COLO668 (cell line): ENCODE measurements at regions not wholly inside any gene's neighbourhood (a gene's known extent, or its start where the extent isn't known, plus 50 kb on each side); places are given as distances from the start of the nearest gene placed in this dataset.
"Not testable (repeated sequence)": the region's sequence is repeated elsewhere in the genome, so short reads cannot be mapped to it uniquely, and the experiment has no call there.

Experiments used
- DNase-seq: peaks from one replicate; lab custom pipeline; 2025; ENCODE audit not compliant: unreplicated experiment; lab: John Stamatoyannopoulos, UW

DNA sequence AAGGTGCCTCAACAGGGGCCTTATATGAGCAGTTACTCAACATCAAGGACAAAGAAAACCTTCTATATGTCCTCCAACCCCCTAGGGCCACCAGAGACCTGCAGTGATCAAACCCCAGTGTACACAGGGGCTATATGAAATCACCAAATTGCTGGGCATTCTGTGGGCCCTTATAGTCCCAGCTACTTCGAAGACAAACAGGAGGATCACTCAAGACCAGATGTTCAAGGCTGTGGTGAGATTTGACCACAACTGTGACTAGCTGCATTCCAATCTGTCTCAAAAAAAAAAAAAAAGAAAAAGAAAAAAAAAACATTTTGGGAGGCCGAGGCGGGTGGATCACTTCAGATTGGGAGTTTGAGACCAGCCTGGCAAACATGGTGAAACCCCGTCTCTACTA is 51.0 kb upstream of the PRB2 start:
- no peak for DNase-seq

DNA sequence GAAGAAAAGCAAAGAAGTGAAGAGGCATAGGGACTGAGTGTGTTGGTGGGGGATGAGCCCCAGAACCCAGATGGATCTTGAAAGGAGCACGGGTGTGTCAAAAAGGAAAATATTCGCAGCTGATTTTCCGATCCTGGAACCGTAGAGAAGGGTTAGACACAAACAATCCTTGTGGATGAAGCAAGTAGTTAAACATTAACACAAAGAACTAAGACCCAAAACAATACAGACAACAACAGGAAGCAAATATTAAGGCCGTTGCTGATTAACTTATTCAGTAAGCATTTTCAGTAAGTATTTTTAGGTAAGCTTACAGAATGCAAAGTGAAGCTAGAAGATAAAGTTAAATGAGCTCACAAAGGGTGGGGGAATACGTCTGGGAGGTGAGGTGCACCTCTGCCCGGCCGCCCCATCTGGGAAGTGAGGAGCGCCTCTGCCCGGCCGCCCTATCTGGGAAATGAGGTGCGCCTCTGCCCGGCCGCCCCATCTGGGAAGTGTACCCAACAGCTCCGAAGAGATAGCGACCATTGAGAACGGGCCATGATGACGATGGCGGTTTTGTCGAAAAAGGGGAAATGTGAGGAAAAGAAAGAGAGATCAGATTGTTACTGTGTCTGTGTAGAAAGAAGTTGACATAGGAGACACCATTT is 62.8 kb upstream of the PRB2 start:
- no peak for DNase-seq

DNA sequence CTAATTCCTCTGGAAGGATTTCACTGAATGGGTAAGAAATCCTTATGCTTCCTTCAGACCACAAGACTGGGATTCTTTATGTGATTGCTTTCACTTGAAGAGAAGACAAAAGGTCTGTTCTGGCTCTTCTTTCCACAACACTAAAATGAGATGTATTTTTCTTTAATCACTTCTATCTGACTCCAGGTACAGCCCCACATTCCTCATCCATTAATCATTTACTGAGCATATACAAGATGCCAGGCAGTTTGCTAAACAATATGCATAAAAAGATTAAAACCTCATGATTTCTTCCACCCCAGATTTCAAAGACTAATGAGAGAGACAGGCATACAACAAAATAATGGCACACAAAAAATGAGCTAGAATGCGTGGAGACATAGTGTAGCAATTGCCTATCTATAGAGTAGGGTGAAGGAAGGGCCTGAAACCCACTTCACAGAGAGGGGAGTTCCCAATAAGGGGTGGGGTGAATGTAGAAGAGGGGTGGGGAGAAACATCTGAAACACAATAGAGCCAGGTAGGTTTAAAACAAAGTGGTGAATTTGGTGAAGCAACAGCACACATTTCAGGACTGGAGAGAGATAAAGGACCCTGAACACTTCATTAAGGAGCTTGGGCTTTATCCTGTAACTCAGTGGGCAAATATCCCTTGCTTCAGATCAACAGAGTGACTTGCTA is 65.1 kb upstream of the PRB2 start:
- DNase-seq = no peak

DNA sequence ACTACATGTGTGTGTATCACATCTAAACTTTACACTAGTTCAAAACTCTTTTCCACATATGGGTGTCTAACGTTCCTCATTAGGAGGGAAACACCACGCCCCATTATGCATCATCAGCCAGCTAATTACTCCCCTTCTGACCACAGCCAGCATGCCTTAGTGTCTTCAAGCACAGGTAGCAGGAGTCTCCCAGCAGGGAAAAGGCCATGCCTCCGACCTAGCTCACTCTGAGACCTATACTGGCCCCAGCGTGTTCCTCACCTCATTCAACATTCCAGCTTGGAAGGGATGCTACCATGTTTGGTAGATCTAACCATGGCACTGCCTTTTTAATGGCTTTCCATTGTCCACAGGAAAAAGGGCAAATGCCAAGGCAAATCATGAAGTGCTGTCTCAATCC is 66.1 kb upstream of the PRB2 start:
- no peak for DNase-seq

DNA sequence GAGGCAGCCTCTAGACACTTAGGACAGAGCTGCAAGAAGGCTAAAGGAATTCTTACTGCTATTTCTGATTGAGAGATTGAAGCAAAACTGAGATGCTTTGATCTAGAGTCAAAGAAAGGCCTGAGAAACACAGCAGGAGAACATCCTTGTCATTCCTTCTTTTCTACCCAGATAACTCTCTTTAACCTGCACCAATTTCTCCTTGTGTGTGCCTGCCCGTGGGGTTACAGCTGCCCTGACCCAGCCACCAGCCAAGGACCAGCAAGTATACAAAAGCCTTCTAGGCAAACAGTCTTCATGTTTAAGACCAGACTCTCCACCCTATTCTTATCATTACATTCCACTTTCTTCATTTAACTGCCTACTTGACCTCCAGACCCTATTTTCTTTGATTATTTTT is 81.7 kb upstream of the PRB2 start:
- DNase-seq = no peak

DNA sequence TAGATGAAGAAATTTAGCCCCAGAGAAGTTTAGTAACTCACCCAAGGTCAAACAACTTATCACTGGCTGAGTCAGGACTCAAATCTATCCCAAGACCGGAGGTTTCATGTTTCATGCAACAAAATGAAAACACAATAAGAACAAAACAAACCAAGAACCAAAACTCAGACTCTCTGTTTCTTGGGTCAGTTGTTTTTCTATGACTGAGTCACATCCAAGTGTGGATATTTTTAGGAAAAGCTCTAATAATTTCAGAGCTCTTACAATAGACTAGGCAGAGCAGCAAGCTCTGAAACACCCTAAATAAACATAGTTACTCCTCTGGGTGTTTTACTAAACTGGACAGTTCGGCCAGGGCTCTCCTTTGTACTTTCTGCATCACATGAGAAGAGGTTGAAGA is 87.6 kb upstream of the PRB2 start:
- DNase-seq = no peak

DNA sequence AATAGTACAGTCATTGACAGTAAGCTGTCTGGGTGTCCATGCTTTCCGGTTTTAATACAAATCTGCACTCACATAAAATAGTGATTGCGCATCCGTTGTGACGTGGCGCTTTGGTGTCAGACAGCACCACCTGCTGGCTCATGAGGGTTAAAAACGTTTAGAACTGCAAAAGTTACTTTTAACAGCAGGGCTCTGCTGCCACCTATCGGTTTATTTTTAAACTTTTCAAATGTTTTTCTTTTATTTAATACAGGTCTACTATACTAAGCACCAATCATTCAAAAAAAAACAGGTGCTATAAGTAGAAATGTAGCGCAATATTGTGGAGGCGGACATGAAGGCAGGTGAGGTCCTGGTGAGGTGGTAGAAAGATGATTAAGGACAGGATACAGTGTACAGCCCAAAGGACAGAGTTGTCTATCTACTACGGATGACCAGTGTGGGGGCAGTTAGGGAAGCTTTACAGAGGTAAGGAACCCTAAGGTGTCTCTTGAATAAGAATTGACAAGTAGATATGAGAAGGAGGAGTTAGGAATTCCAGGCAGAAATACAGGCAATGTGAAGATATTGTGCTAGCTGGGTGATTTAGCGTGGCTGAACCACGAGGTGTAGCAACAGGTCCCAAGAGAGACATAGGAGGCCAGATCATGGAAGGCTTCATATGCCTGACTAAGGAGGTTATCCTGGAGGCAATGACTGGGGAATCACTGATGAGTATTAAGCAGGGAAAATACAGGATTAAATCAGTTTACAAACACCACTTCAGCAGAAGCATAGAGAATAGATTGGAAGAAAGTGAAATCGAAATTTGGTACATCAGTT is 91.5 kb upstream of the PRB2 start:
- peak; percentile 69 for DNase-seq

DNA sequence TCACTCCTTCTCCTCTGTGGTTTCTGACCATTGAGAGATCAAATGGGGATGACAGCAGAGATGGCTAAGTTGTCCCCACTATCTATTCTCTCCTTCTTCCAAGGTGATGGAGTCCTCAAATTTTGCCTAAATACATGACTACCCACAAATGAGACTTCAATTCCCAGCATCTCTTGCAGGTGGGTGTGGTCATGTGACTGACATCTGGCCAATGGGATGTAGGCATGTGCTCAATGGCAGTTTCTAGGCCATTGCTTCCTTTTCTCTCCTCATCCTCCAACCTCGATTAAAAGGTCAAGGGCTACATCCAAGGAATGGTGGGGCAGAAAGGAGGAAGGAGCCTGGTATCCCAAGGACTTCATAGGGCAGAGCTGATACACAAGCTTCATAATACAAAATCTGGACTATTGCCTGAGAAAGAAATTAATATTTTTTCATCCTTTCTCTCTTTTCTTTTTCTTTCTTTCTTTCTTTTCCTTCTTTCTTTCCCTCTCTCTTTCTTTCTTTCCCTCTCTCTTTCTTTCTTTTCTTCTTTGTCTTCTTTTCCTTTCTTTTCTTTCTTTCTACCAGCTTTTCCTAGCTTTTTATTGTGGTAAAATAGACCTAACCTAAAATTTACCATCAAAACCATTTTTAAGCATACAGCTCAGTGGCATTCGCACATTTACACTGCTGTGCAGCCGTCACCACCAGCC is 100.9 kb upstream of the PRB2 start:
- no peak for DNase-seq

DNA sequence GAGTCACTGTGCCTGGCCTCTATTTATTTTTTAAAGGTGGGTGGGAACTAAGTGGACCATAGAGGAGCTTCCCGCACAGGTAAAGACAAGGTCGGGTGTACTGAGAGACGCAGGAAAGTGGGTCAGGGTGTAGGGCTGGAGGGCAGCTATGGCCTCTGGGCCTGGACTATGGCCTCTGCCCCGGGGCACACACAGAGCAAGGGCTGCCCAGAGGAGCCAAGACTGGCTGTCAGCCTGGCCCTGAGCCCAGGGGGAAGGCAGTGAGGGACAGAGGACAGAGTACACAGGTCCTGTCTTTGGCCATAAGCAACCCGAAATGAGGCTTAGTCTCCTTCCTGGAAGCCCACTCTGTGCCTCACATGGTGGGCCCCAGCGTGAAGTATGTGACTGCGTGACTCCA is 102.1 kb upstream of the PRB2 start:
- DNase-seq = no peak

DNA sequence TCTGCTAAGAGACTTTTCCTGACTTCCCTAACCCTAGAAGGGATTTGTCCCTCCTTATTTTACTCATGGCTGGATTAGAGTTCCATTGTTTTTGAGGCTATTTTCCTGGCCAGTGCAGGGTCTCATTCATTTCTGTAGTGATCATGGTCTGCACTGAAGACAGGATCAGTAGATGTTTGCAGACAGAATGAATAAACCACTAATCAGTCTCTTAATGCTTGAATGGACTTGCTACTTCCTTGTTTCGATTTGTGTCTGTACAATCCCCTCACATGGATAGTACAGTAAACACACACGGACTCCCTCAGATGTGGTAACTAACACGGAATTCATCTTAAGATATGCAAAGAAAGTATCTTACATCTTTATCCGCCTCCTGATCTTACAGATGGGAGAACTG is 102.6 kb upstream of the PRB2 start:
- DNase-seq = no peak

DNA sequence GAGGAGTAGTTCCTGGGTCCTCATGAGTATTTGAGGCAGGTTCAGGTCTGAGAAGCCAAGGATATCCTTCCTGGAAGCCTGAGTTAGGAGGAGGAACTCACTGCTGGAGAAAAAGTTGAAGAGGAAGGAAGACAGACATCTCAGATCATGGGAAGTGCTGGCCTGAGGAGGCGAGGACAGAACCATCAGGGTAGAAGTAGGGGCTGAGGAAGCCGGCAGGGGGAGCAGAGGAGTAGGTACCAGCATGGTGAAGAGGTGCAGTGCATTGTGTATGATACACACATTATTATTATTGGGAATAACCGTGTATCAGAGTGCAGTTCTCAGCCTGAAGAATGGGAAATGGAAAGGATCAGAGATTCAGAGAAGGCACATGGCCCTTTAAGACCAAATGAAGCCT is 103.2 kb upstream of the PRB2 start:
- DNase-seq = not testable (repeated sequence)

DNA sequence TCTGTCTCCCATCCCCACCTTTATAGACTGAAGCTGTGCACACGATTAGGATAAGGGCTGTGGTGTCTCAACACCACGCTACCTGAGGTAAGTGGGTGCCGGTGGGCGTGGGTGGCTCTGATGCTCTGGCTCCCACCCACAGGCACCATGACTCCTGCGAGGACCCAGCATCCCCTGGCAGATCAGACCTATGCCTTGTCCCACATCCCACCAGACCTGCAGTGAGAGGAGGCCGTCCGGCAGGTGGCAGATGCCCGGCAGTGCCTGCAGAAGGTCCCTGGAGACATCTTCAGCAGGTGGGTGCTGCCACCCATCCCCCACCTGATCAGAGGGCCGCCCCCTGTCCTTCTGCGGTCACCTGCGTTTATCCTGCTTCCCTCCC is 104.4 kb upstream of the PRB2 start:
- peak; percentile 58 for DNase-seq

DNA sequence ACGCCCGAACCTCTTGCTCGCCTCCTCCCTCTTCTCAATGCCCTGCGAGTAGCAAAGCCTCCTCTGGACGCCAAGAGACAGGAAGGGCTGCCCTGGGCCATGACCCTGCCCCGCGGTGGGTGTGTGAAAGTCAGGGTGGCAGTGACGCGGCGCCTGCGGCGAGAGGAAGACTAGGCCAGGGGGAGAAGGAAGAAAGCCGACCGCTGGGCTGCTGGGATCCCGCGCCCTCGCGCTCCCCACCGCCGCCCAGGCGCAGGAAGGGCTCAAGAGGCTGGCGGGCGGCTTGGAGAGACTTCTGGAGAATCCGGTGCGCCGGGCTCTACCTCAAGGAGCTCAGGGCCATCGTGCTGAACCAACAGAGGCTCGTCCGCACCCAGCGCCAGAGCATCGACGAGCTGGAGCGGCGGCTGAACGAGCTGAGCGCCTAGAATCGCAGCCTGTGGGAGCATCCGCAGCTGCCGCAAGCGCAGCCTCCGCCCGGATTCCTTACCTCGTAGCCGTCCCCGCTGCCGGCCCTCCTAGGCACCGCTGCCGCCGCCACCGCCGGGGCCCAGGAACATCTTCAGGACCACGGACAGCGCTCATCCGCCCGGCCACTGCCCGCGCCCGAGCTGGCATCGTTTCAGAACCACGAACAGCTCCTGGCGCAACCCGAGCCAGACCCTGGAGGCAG is 105.0 kb upstream of the PRB2 start:
- DNase-seq = peak; percentile 64

DNA sequence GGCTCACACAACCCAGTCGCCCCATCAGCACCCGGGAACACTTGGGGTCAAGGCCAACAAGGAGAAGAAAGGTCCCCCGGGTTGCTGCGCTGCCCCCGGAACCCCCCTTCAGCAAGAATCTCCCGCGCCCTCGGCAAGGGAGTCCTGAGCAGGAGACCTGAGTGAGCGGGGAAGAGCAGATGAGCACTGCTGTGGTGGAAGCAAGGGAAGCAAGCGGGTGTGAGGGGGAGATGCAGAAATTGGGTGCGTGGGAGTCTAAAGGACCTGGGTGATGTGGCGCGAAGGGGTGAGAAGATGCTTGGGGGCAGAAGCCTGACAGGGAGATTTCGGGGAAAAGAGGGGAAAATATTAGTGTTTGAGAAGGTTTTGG is 105.5 kb upstream of the PRB2 start:
- DNase-seq = no peak

DNA sequence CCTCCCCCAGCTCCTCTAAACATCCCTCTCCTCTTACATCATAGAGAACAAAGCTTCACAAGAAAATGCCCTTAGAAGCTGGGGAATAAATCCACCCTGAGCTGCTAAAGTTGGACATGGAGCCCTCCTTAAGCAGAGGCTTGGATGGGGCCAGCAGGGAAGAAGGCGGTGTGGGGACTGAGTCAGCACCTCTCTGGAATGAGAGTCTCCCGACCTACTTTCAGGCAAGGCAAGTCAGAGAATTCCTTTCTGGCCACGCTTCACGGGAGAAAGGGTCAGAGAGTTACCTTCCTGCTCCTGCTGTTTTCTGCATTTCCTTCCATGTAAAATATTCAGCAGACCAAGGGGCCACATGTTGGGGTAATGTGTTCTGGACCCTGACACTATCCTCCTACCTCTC is 113.3 kb upstream of the PRB2 start:
- DNase-seq = no peak

DNA sequence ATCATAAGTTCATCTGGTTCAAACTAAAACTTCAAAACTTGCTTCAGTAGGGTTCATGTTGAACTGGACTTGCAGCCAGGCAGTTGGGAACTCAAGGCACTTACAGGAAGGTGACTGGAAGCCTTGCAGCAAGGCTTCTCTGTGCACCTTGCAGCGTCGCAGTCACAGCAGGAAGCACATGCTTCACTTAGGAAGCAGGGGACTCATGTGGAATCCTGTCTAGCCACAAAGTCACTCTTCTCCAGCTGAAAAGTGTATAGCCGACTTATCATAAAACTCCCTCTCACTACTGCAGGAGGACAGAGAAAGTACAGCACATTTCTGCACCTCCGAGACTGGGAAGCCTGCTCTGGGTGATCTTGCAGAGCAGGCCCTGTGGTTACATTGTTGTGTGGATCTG is 114.0 kb upstream of the PRB2 start:
- DNase-seq = no peak

DNA sequence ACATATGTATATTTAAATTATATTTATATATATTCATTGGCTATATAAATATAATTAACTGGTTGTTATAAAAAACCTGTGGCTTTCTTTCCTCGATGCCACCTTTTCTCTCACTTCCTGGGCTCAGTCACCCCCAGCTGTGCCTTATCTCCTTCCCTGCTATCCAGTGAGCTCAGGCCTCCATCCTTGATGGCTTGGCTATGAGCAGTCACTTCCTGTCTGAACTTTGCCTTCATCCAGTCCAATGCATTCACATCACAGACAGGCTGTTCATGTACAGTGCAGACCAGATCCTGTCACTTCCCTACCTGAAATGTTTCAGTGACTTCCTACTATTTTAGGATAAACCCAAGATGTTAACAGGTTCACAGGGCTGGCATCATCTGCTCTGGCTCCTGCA is 115.3 kb upstream of the PRB2 start:
- DNase-seq = no peak

DNA sequence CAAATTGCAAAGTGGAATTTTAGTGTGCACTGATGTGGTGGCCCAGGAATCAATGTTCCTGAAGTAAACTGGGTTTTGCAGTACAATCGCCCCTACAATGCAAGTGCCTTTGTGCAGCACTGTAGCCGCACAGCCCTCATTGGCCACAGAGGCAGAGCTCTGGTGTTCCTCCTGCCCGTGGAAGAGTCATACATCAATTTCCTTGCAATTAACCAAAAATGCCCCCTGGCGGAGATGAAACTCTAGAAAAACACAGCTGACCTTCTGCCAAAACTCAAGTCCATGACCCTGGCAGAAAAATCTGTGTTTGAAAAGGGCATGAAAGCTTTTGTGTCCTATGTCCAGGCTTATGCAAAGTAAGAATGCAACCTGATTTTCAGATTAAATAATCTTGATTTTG is 117.9 kb upstream of the PRB2 start:
- no peak for DNase-seq

DNA sequence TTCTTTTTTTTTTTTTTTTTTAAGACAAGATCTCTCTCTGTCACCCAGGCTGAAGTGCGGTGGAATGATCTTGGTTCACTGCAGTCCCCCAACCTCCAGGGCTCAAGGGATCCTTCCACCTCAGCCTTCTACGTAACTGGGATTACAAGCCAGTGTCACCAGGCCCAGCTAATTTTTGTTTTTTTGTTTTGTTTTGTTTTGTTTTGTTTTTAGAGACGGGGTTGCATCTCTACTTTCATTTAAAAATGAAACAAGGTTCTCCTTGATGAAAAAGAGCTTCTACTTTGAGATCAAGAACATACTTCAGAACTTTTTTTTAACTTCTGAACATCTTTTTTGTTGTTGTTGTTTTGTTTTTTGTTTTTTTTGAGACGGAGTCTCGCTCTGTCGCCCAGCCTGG is 121.7 kb upstream of the PRB2 start:
- no peak for DNase-seq

DNA sequence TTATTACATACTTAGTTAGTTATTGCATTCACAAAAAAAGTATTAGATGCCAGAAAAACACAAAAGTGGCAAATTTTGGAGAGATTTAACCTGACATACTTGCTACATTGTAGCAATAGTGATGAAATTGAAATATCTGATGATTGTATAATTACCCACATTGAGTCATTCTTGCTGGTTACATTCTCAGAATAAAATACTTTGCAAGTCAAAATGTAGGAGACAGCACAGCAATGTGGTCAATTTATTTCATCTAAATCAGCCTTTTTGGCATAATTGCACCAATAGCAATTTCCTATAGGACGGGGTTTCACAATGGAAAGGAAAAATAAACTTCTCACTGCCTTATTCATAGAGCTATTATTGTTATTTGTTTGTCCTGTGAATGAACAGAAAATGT is 125.0 kb upstream of the ETV6 start:
- DNase-seq = no peak

DNA sequence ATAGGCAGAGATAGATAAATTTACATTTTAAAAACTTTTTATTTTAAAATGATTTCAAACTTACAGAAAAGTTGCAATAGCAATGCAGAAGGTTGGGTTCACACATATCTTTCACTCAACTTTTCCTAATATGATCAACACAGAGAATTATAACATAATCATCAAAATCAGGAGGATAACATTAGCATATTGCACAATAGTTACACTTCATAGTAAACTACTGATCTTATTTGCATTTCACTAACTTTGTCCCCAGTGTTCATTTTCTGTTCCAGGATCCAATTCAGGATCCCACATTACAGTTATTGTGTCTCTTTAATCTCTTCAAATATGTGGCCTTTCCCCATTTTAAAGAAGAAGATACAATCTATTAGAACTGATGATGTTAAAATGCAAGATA is 115.4 kb upstream of the ETV6 start:
- DNase-seq = no peak
